ENCODE measurements at regions not wholly inside any gene's neighbourhood (a gene's known extent, or its start where the extent isn't known, plus 50 kb on each side); places are given as distances from the start of the nearest gene placed in this dataset.

DNA sequence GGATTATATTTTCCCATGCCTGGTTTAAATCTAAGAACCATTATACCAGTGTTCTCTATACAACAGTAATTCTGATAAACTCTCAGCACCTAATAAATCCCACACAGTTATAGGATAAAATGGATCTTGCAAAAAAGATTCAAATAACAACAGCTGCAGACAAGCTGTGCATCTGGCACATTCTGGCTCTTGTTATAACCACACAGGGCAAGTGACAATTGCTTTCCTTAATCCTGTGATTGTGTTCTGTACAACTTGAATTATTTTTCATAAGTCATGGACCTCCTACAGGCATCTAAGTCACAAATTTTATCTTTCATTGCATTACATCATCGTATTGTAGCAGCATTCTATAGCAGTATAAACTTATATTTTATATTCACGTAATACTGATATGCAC is 948.3 kb downstream of the SLITRK1 start:
- no peak for TF ChIP-seq POLR2AphosphoS5 (IDR thresholded peaks at IDR 0.05)
- no peak for TF ChIP-seq POLR2A (IDR thresholded peaks at IDR 0.05)

All from upper lobe of left lung (tissue), 4 donors.